SIG-M5 treated with dmso at 0.1 percent for 504 hours (cell line): ENCODE measurements at regions not wholly inside any gene's neighbourhood (a gene's known extent, or its start where the extent isn't known, plus 50 kb on each side); places are given as distances from the start of the nearest gene placed in this dataset.

Experiments
- DNase-seq: peaks from one replicate; lab custom pipeline; 2025; ENCODE audit not compliant: unreplicated experiment; lab: John Stamatoyannopoulos, UW

GRCh38 chr3:59451800-59452746 lies 402.2 kb upstream of the CFAP20DC start:
- no peak for DNase-seq

GRCh38 chr3:59450946-59451763 lies 401.3 kb upstream of the CFAP20DC start:
- DNase-seq: no peak

GRCh38 chr3:59450437-59450836 lies 400.6 kb upstream of the CFAP20DC start:
- DNase-seq: no peak

GRCh38 chr3:59446775-59447465 lies 397.1 kb upstream of the CFAP20DC start:
- DNase-seq: no peak

- no peak for DNase-seq
Observed at GRCh38 chr3:59444676-59445075, 394.9 kb upstream of the CFAP20DC start.

- no peak for DNase-seq
Observed at GRCh38 chr3:59444294-59444671, 394.5 kb upstream of the CFAP20DC start.

- DNase-seq: no peak
Observed at GRCh38 chr3:59443618-59444293, 393.9 kb upstream of the CFAP20DC start.

- DNase-seq: no peak
Observed at GRCh38 chr3:59442046-59442445, 392.2 kb upstream of the CFAP20DC start.

- DNase-seq: no peak
Observed at GRCh38 chr3:59440285-59441028, 390.6 kb upstream of the CFAP20DC start.

GRCh38 chr3:59438492-59438891 lies 388.7 kb upstream of the CFAP20DC start:
- DNase-seq: no peak

- DNase-seq: no peak
Observed at GRCh38 chr3:59436164-59436958, 386.5 kb upstream of the CFAP20DC start.

GRCh38 chr3:59433546-59433945 lies 383.7 kb upstream of the CFAP20DC start:
- no peak for DNase-seq

- DNase-seq: no peak
Observed at GRCh38 chr3:59432665-59433064, 382.8 kb upstream of the CFAP20DC start.

- no peak for DNase-seq
Observed at GRCh38 chr3:59430341-59430740, 380.5 kb upstream of the CFAP20DC start.

- no peak for DNase-seq
Observed at GRCh38 chr3:59429198-59429597, 379.4 kb upstream of the CFAP20DC start.

GRCh38 chr3:59426821-59427565 lies 377.2 kb upstream of the CFAP20DC start:
- no peak for DNase-seq

GRCh38 chr3:59425942-59426341 lies 376.1 kb upstream of the CFAP20DC start:
- no peak for DNase-seq

GRCh38 chr3:59425371-59425770 lies 375.5 kb upstream of the CFAP20DC start:
- no peak for DNase-seq
